H7 (cell line): ENCODE measurements at regions not wholly inside any gene's neighbourhood (a gene's known extent, or its start where the extent isn't known, plus 50 kb on each side); places are given as distances from the start of the nearest gene placed in this dataset.
"Not testable (repeated sequence)": the region's sequence is repeated elsewhere in the genome, so short reads cannot be mapped to it uniquely, and the experiment has no call there.

Source experiments
- DNase-seq: peaks from one replicate; pipeline ENCODE4 v3.0.0; 2012
- H3K27me3 ChIP-seq: 2 replicates; pipeline ENCODE4 v1.6.0; 2011; ENCODE audit warnings: mild to moderate bottlenecking, low read length; ENCODE audit not compliant: control insufficient read depth, insufficient read depth
- H3K36me3 ChIP-seq: replicated peaks from 2 replicates; pipeline ENCODE4 v1.5.1; 2011; ENCODE audit warnings: low read length; ENCODE audit not compliant: control insufficient read depth, insufficient read depth
- H3K4me3 ChIP-seq: 2 replicates; pipeline ENCODE4 v1.5.1; 2011; ENCODE audit warnings: low read depth, mild to moderate bottlenecking, control low read depth, low read length, moderate library complexity; ENCODE audit not compliant: insufficient read depth

DNA sequence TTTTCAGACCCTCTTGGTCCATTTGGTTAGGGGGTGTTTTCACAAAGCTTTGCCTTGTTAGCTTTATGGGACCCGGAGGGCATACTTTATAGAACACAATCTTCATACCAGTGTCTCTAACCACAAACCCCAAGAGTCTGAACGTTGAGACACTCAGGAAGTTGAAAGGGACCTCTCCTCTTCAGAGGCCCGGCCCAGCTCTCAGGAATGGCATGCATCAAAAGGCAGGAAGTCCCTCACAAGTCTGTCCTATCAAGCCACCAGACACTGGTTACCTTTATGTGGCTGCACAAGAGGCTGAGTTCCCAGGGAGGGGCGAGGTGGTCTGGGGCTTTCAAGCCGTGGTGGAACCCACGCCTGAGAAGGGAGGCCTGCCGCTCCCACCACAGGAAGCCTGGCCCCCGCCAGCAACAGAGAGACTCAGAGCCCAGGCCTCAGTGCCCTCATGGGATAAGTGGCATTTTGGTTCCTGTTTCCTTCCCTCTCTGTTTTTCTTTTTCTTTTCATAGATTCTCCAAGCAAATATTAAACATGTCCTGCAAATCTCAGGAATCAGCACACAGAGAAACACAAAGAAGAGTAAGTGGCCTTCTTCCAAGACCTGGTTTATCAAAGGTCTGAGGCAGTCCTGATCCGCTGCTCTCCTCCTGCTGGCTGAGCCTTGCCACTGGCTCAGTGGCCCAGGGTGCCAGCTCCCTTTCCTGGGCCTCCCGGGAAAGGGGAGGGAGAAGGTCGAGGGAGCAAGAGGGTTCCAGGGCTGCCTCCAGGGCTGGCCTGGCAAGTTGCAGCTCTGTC is 50.6 kb upstream of the SMURF2 start:
- H3K36me3 ChIP-seq, DNase-seq, H3K27me3 ChIP-seq, H3K4me3 ChIP-seq: not testable (repeated sequence)
